Keratinocyte (primary cell): ENCODE measurements at regions not wholly inside any gene's neighbourhood (a gene's known extent, or its start where the extent isn't known, plus 50 kb on each side); places are given as distances from the start of the nearest gene placed in this dataset.

Experiments
- DNase-seq: peaks from one replicate; pipeline ENCODE4 v3.0.0-alpha.2; 2011; ENCODE audit warnings: low read depth, missing footprints, low spot score
- FAIRE-seq: peaks from 2 replicates; lab custom pipeline; 2011; peaks lifted over from hg19 to GRCh38; lab: Jason Lieb, UNC
- H2AFZ ChIP-seq: 2 replicates; pipeline ENCODE4 v1.6.0; 2012; ENCODE audit warnings: low read length, control low read depth, inconsistent platforms; ENCODE audit not compliant: control insufficient read depth
- H3K27ac ChIP-seq: 2 replicates; pipeline ENCODE4 v1.5.1; 2011; ENCODE audit warnings: low read length; ENCODE audit not compliant: control insufficient read depth, insufficient read depth
- H3K27me3 ChIP-seq: 3 replicates; pipeline ENCODE4 v1.6.0; 2011; ENCODE audit warnings: low read length; ENCODE audit not compliant: control insufficient read depth, insufficient read depth; ENCODE audit errors: extremely low read depth
- H3K36me3 ChIP-seq, 2 experiments: 2 replicates in 1 of 2; 3 replicates in 1 of 2; pipeline ENCODE4 v1.5.1; 2011; ENCODE audit warnings: low read length in 2 of 2, mild to moderate bottlenecking in 1 of 2; ENCODE audit not compliant: control insufficient read depth in 2 of 2, insufficient read depth in 2 of 2; ENCODE audit errors: extremely low read depth in 1 of 2
- H3K4me1 ChIP-seq: 3 replicates; pipeline ENCODE4 v1.5.1; 2011; ENCODE audit warnings: low read length; ENCODE audit not compliant: control insufficient read depth, insufficient read depth; ENCODE audit errors: extremely low read depth
- H3K4me2 ChIP-seq: 3 replicates; pipeline ENCODE4 v1.6.0; 2011; ENCODE audit warnings: low read depth, low read length; ENCODE audit not compliant: control insufficient read depth, insufficient read depth; ENCODE audit errors: extremely low read depth
- H3K4me3 ChIP-seq, 3 experiments: fragments of 200-600 bp in 1 of 3; sonication (generic) in 1 of 3; 2 replicates in 2 of 3; 3 replicates in 1 of 3; pipeline ENCODE4 v1.5.1; 2011 to 2016; ENCODE audit warnings: low read length in 3 of 3, mild to moderate bottlenecking in 3 of 3, control low read depth in 2 of 3, inconsistent platforms in 1 of 3, low read depth in 1 of 3, mixed read lengths in 1 of 3, mixed run types in 1 of 3, moderate library complexity in 1 of 3; ENCODE audit not compliant: control insufficient read depth in 2 of 3, insufficient read depth in 2 of 3; ENCODE audit errors: extremely low read depth in 1 of 3
- H3K79me2 ChIP-seq: 2 replicates; pipeline ENCODE4 v1.6.0; 2012; ENCODE audit warnings: low read length; ENCODE audit not compliant: control insufficient read depth, insufficient read depth
- H3K9ac ChIP-seq: 3 replicates; pipeline ENCODE4 v1.6.0; 2011; ENCODE audit warnings: low read length; ENCODE audit not compliant: control insufficient read depth, insufficient read depth; ENCODE audit errors: extremely low read depth
- H3K9me1 ChIP-seq: 3 replicates; pipeline ENCODE4 v1.6.0; 2011; ENCODE audit warnings: low read length; ENCODE audit not compliant: control insufficient read depth, insufficient read depth; ENCODE audit errors: extremely low read depth
- H3K9me3 ChIP-seq: 2 replicates; pipeline ENCODE4 v1.5.1; 2012; ENCODE audit warnings: low read depth, low read length; ENCODE audit not compliant: control insufficient read depth
- H4K20me1 ChIP-seq: 3 replicates; pipeline ENCODE4 v1.6.0; 2011; ENCODE audit warnings: low read length; ENCODE audit not compliant: control insufficient read depth, insufficient read depth; ENCODE audit errors: extremely low read depth
- EZH2 ChIP-seq: IDR thresholded peaks from one replicate; pipeline ENCODE4 v1.6.1; 2012; ENCODE audit warnings: inconsistent platforms, mild to moderate bottlenecking, low read length, moderate library complexity
- dilution Hi-C: fragments of 300-500 bp; cut with MboI; formaldehyde crosslinking; loops from one replicate; pipeline ENCODE4 v1.7.0; 2020; ENCODE audit warnings: low sequenced_read_pairs; ENCODE audit not compliant: extremely low pct_ligation_motif_present
- TF ChIP-seq, protein P1 (sequence below), 3 experiments: IDR thresholded peaks in 1 of 3; conservative IDR thresholded peaks in 1 of 3; optimal IDR thresholded peaks in 1 of 3; 2 replicates in 2 of 3; 3 replicates in 1 of 3; pipeline versions ENCODE3 to v1.5.1; 2011; ENCODE audit warnings: low read length in 3 of 3, mild to moderate bottlenecking in 3 of 3, moderate library complexity in 2 of 3, control low read depth in 1 of 3, inconsistent platforms in 1 of 3; ENCODE audit not compliant: insufficient read depth in 2 of 3; ENCODE audit errors: extremely low read depth in 1 of 3

DNA sequence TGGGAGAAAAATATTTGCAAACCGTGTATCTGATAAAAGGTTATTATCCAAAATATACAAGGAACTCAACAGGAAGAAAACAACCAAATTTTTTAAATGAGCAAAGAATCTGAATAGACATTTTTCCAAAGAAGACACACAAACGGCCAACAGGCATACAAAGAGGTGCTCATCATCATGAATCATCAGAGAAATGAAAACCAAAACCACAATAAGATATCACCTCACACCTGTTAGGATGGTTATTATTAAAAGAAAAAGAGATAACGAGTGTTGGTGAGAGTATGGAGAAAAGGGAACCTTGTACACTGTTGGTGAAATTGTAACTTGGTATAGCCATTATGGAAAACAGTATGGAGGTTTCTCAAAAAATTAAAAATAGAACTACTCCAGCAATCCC, 463.3 kb downstream of the IRS1 start:
- Histone ChIP-seq H3K27ac (no peak overlapping the region), H3K79me2 (no peaks in the 10 kb centered on the region), H4K20me1 (no peaks in the 10 kb centered on the region), H3K36me3 (no peaks in the 10 kb centered on the region), H3K9me3 (no peaks in the 10 kb centered on the region), H3K4me1 (peaks cover 8% of the 10 kb centered on the region), H3K9ac (no peak overlapping the region), H3K9me1 (no peaks in the 10 kb centered on the region), H3K27me3 (no peaks in the 10 kb centered on the region), H3K4me3 (no peak overlapping the region), H2AFZ (no peak overlapping the region), H3K4me2 (no peak overlapping the region)
- dilution Hi-C loops, result no loop called here
- no peak for TF ChIP-seq EZH2
- TF ChIP-seq, protein P1, sequence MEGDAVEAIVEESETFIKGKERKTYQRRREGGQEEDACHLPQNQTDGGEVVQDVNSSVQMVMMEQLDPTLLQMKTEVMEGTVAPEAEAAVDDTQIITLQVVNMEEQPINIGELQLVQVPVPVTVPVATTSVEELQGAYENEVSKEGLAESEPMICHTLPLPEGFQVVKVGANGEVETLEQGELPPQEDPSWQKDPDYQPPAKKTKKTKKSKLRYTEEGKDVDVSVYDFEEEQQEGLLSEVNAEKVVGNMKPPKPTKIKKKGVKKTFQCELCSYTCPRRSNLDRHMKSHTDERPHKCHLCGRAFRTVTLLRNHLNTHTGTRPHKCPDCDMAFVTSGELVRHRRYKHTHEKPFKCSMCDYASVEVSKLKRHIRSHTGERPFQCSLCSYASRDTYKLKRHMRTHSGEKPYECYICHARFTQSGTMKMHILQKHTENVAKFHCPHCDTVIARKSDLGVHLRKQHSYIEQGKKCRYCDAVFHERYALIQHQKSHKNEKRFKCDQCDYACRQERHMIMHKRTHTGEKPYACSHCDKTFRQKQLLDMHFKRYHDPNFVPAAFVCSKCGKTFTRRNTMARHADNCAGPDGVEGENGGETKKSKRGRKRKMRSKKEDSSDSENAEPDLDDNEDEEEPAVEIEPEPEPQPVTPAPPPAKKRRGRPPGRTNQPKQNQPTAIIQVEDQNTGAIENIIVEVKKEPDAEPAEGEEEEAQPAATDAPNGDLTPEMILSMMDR (optimal IDR thresholded peaks at IDR 0.05 in 1 of 3, IDR thresholded peaks at IDR 0.05 in 1 of 3, conservative IDR thresholded peaks at IDR 0.05 in 1 of 3; ENCODE audit: extremely low read depth in 1 of 3, insufficient read depth in 2 of 3, low read length in 3 of 3), result no peak
- no peak for DNase-seq
- peak; percentile 91 for FAIRE-seq

DNA sequence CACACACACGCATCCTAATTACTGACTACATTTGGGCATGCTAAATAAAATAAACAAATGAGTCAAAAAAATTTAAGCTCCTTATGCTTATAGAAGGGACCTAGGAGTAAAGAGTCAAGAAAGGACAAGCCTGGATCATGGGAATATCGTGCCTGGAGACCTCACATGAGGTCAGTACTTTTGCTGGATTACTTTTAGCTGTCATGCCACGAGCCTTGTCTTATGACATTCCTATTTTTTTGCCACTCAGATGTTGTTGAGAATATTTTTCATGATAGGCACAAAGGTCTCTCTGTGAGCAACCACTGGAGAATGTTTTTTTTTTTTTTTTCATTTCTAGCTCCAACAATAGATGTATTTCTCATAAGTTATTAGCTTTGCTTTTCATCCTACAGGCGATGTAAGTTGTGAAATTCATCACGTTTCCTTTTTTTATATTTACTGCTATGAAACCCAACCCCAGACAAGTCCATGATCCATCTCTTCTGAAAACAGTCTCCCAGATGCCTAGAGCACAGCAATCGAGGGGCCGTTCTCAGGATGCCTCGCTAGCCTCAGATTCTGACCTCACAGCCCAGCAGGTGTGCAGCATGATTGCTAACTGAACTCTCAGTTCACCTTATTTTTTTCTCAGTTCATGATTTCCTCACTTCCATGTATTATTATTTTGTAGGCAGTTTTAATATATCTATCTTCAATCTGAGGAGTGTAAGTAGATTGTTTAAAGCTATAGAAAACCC, 464.5 kb downstream of the IRS1 start:
- no peak overlapping the region for H3K4me3 ChIP-seq
- DNase-seq (no peak), FAIRE-seq (peak; percentile 48)
- no peak overlapping the region for H3K9ac ChIP-seq
- no peaks in the 10 kb centered on the region for H4K20me1 ChIP-seq
- H3K9me1 ChIP-seq, result no peaks in the 10 kb centered on the region
- H3K79me2 ChIP-seq, result no peaks in the 10 kb centered on the region
- no peaks in the 10 kb centered on the region for H3K9me3 ChIP-seq
- dilution Hi-C loops, result no loop called here
- no peak overlapping the region for H3K27ac ChIP-seq
- H2AFZ ChIP-seq, result no peak overlapping the region
- no peaks in the 10 kb centered on the region for H3K27me3 ChIP-seq
- no peak for TF ChIP-seq EZH2
- TF ChIP-seq, protein P1 (optimal IDR thresholded peaks at IDR 0.05 in 1 of 3, IDR thresholded peaks at IDR 0.05 in 1 of 3, conservative IDR thresholded peaks at IDR 0.05 in 1 of 3; ENCODE audit: extremely low read depth in 1 of 3, insufficient read depth in 2 of 3, low read length in 3 of 3), result no peak
- peaks cover 8% of the 10 kb centered on the region for H3K4me1 ChIP-seq
- no peak overlapping the region for H3K4me2 ChIP-seq
- H3K36me3 ChIP-seq, result no peaks in the 10 kb centered on the region
